H1 (cell line): ENCODE measurements at regions not wholly inside any gene's neighbourhood (a gene's known extent, or its start where the extent isn't known, plus 50 kb on each side); places are given as distances from the start of the nearest gene placed in this dataset.

Source experiments
- CTCF ChIA-PET: fragments of 300-600 bp; sonication (Branson Sonifier 250); formaldehyde crosslinking; loops from one replicate; lab custom pipeline; 2021; ENCODE audit not compliant: partially characterized antibody; lab: Charles Lee
- POLR2A ChIA-PET: fragments of 300-600 bp; sonication (Branson Sonifier 250); formaldehyde crosslinking; loops from one replicate; lab custom pipeline; 2021; ENCODE audit warnings: inconsistent platforms; ENCODE audit not compliant: partially characterized antibody; lab: Charles Lee
- DNase-seq, 2 experiments: peaks; one replicate each; pipeline versions ENCODE4 v3.0.0 to v3.0.0-alpha.2; 2010 to 2022; ENCODE audit warnings: low spot score in 2 of 2, low read depth in 1 of 2, mixed read lengths in 1 of 2
- FAIRE-seq: peaks from 2 replicates; lab custom pipeline; 2011; peaks lifted over from hg19 to GRCh38; lab: Jason Lieb, UNC
- H2AFZ ChIP-seq: 2 replicates; pipeline ENCODE4 v1.8.1; 2012; ENCODE audit warnings: low read length, inconsistent platforms
- H2AK5ac ChIP-seq: 2 replicates; pipeline ENCODE4 v1.6.1; 2013; ENCODE audit warnings: low read depth, low read length
- H2BK120ac ChIP-seq: replicated peaks from 2 replicates; pipeline ENCODE3; 2013; ENCODE audit warnings: low read depth, low read length, inconsistent platforms
- H2BK12ac ChIP-seq: 2 replicates; pipeline ENCODE4 v1.6.1; 2013; ENCODE audit warnings: low read depth, low read length
- H2BK15ac ChIP-seq: 2 replicates; pipeline ENCODE4 v1.6.1; 2013; ENCODE audit warnings: low read length
- H2BK20ac ChIP-seq: 2 replicates; pipeline ENCODE4 v1.6.1; 2013; ENCODE audit warnings: low read length
- H2BK5ac ChIP-seq: 2 replicates; pipeline ENCODE4 v1.6.1; 2013; ENCODE audit warnings: low read depth, low read length
- H3K14ac ChIP-seq: 2 replicates; pipeline ENCODE4 v1.6.1; 2013; ENCODE audit warnings: inconsistent platforms; ENCODE audit not compliant: insufficient read length
- H3K18ac ChIP-seq: 2 replicates; pipeline ENCODE4 v1.6.1; 2013; ENCODE audit warnings: low read length; ENCODE audit errors: extremely low read depth
- H3K23ac ChIP-seq: 2 replicates; pipeline ENCODE4 v1.6.1; 2013; ENCODE audit warnings: inconsistent platforms; ENCODE audit not compliant: insufficient read length
- H3K23me2 ChIP-seq: 2 replicates; pipeline ENCODE4 v1.6.1; 2013; ENCODE audit warnings: low read depth, low read length
- H3K27ac ChIP-seq: 2 replicates; pipeline ENCODE4 v1.6.1; 2011; ENCODE audit warnings: low read depth, low read length, inconsistent platforms
- H3K27me3 ChIP-seq, 4 experiments: replicated peaks in 1 of 4; 1 replicate in 1 of 4; 2 replicates in 3 of 4; pipeline versions ENCODE4 v1.6.1 to v1.8.1; 2011 to 2013; ENCODE audit warnings: low read length in 3 of 4, mild to moderate bottlenecking in 3 of 4, inconsistent platforms in 2 of 4, mixed read lengths in 2 of 4, moderate library complexity in 1 of 4; ENCODE audit not compliant: control insufficient read depth in 3 of 4, insufficient read depth in 3 of 4; ENCODE audit errors: extremely low read depth in 1 of 4
- H3K36me3 ChIP-seq, 4 experiments: 2 replicates each; pipeline versions ENCODE4 v1.6.1 to v1.8.1; 2011 to 2013; ENCODE audit warnings: mild to moderate bottlenecking in 4 of 4, low read length in 3 of 4, moderate library complexity in 2 of 4, control low read depth in 1 of 4, inconsistent platforms in 1 of 4; ENCODE audit not compliant: insufficient read depth in 4 of 4, control insufficient read depth in 2 of 4
- H3K4ac ChIP-seq: replicated peaks from 2 replicates; pipeline ENCODE3; 2013; ENCODE audit warnings: low read length, low read depth, mixed read lengths, inconsistent platforms; ENCODE audit not compliant: insufficient read length
- H3K4me1 ChIP-seq, 4 experiments: replicated peaks in 1 of 4; 1 replicate in 1 of 4; 2 replicates in 3 of 4; pipeline versions ENCODE4 v1.6.1 to v1.8.1; 2011 to 2013; ENCODE audit warnings: low read length in 3 of 4, inconsistent platforms in 2 of 4, mixed read lengths in 1 of 4; ENCODE audit not compliant: insufficient read depth in 4 of 4, control insufficient read depth in 3 of 4
- H3K4me2 ChIP-seq, 2 experiments: 2 replicates each; pipeline versions ENCODE4 v1.6.1 to v1.8.1; 2011 to 2013; ENCODE audit warnings: low read depth in 2 of 2, low read length in 2 of 2, control low read depth in 1 of 2, inconsistent platforms in 1 of 2, mild to moderate bottlenecking in 1 of 2; ENCODE audit not compliant: insufficient read depth in 1 of 2
- H3K4me3 ChIP-seq, 4 experiments: fragments of 200-600, 300-600 bp in 1 of 4; sonication (generic), shearing (Covaris generic), sonication (Bioruptor Twin) in 1 of 4; 2 replicates each; pipeline versions ENCODE4 v1.5.1 to v1.8.1; 2011 to 2016; ENCODE audit warnings: low read length in 4 of 4, low read depth in 3 of 4, control low read depth in 2 of 4, inconsistent platforms in 2 of 4, mild to moderate bottlenecking in 2 of 4, mixed read lengths in 1 of 4, moderate library complexity in 1 of 4; ENCODE audit not compliant: insufficient read depth in 2 of 4; ENCODE audit errors: extremely low read depth in 1 of 4
- H3K56ac ChIP-seq: replicated peaks from 2 replicates; pipeline ENCODE3; 2013; ENCODE audit warnings: low read depth, mild to moderate bottlenecking, mixed read lengths, low read length, inconsistent platforms; ENCODE audit not compliant: insufficient read length
- H3K79me1 ChIP-seq: 2 replicates; pipeline ENCODE4 v1.6.1; 2013; ENCODE audit warnings: low read depth, low read length, control low read depth
- H3K79me2 ChIP-seq, 2 experiments: 2 replicates each; pipeline versions ENCODE4 v1.6.1 to v1.8.1; 2012 to 2013; ENCODE audit warnings: low read length in 2 of 2, mild to moderate bottlenecking in 2 of 2, inconsistent platforms in 1 of 2; ENCODE audit not compliant: insufficient read depth in 2 of 2, control insufficient read depth in 1 of 2
- H3K9ac ChIP-seq, 4 experiments: replicated peaks in 1 of 4; 1 replicate in 1 of 4; 2 replicates in 3 of 4; pipeline versions ENCODE4 v1.6.1 to v1.8.1; 2011 to 2013; ENCODE audit warnings: low read depth in 3 of 4, low read length in 3 of 4, control low read depth in 2 of 4, mild to moderate bottlenecking in 2 of 4, moderate library complexity in 2 of 4, inconsistent platforms in 1 of 4; ENCODE audit errors: extremely low read depth in 1 of 4
- H3K9me3 ChIP-seq, 2 experiments: 2 replicates each; pipeline versions ENCODE4 v1.6.1 to v1.8.1; 2012 to 2013; ENCODE audit warnings: mild to moderate bottlenecking in 2 of 2, moderate library complexity in 2 of 2, control low read depth in 1 of 2, inconsistent platforms in 1 of 2, low read depth in 1 of 2, low read length in 1 of 2, mixed read lengths in 1 of 2; ENCODE audit not compliant: insufficient read depth in 2 of 2
- H4K20me1 ChIP-seq, 2 experiments: replicated peaks in 1 of 2; 2 replicates each; pipeline versions ENCODE3 to v1.8.1; 2011 to 2013; ENCODE audit warnings: inconsistent platforms in 2 of 2, low read length in 2 of 2, mild to moderate bottlenecking in 1 of 2; ENCODE audit not compliant: insufficient read depth in 2 of 2, control insufficient read depth in 1 of 2
- H4K5ac ChIP-seq: 2 replicates; pipeline ENCODE4 v1.6.1; 2013; ENCODE audit warnings: low read length, low read depth, mixed read lengths, inconsistent platforms; ENCODE audit not compliant: insufficient read length
- H4K8ac ChIP-seq: 2 replicates; pipeline ENCODE4 v1.8.0; 2013; ENCODE audit warnings: mild to moderate bottlenecking, moderate library complexity, low read length, inconsistent platforms; ENCODE audit not compliant: insufficient read depth; ENCODE audit errors: extremely low read depth
- H4K91ac ChIP-seq: replicated peaks from 2 replicates; pipeline ENCODE3; 2013; ENCODE audit warnings: low read length, mixed read lengths, inconsistent platforms; ENCODE audit not compliant: insufficient read length
- BACH1 ChIP-seq: IDR thresholded peaks from 2 replicates; pipeline ENCODE4 v1.6.1; 2012; ENCODE audit warnings: low read length, improper control_type of control experiment
- HDAC6 ChIP-seq: IDR thresholded peaks from one replicate; pipeline ENCODE4 v1.7.1; 2012; ENCODE audit warnings: low read depth, mild to moderate bottlenecking, inconsistent platforms, low read length, moderate library complexity
- JUN ChIP-seq: IDR thresholded peaks from 2 replicates; pipeline ENCODE4 v1.6.1; 2011; ENCODE audit warnings: low read depth, mild to moderate bottlenecking, improper control_type of control experiment, low read length
- KDM4A ChIP-seq: IDR thresholded peaks from one replicate; pipeline ENCODE4 v1.7.1; 2012; ENCODE audit warnings: low read depth, mild to moderate bottlenecking, moderate library complexity, low read length, inconsistent platforms; ENCODE audit not compliant: severe bottlenecking
- RBBP5 ChIP-seq: IDR thresholded peaks from 2 replicates; pipeline ENCODE4 v1.7.1; 2012; ENCODE audit warnings: low read depth, mild to moderate bottlenecking, inconsistent platforms, low read length, moderate library complexity, borderline replicate concordance
- WGBS, 2 experiments: shearing (Covaris generic) in 1 of 2; methylation state at CpG; one replicate each; pipeline versions ENCODE4 v1.1.6 to v1.1.7; 2013 to 2015; ENCODE audit warnings: low lambda C conversion rate in 2 of 2, mixed read lengths in 2 of 2, inconsistent platforms in 1 of 2, low coverage in 1 of 2, missing lambda C conversion rate in 1 of 2; ENCODE audit not compliant: insufficient replicate concordance in 2 of 2, insufficient coverage in 1 of 2, insufficient read length in 1 of 2; ENCODE audit errors: extremely low coverage in 1 of 2, missing lambda C conversion rate in 1 of 2; 5-methylcytosine and 5-hydroxymethylcytosine counted together

GRCh38 chr14:62631176-62631575, 414.1 kb downstream of the KCNH5 start:
- H3K23ac ChIP-seq: no peak overlapping the region
- no peak overlapping the region for H4K8ac ChIP-seq
- H3K9me3 ChIP-seq: peaks cover 1 to 4% of the 10 kb centered on the region in 2 experiments; a peak in 3 of 4 replicates
- no peak overlapping the region for H3K4ac ChIP-seq
- no peak overlapping the region for H2AK5ac ChIP-seq
- peak overlapping the region; percentile 40; the same call in 1 of the 2 replicates for H2AFZ ChIP-seq
- H3K14ac ChIP-seq: no peak overlapping the region
- H2BK12ac ChIP-seq: no peak overlapping the region
- no peak overlapping the region for H2BK5ac ChIP-seq
- H3K56ac ChIP-seq: no peak overlapping the region
- no peaks in the 10 kb centered on the region for H3K36me3 ChIP-seq
- no peak overlapping the region for H3K4me3 ChIP-seq
- H3K27ac ChIP-seq: no peak overlapping the region
- H3K79me2 ChIP-seq: no peaks in the 10 kb centered on the region
- no peak overlapping the region for H2BK15ac ChIP-seq
- H3K23me2 ChIP-seq: no peaks in the 10 kb centered on the region
- no peaks in the 10 kb centered on the region for H3K79me1 ChIP-seq
- H2BK20ac ChIP-seq: no peak overlapping the region
- no peak overlapping the region for H2BK120ac ChIP-seq
- 100% methylated on average over 3 of the region's 3 CpGs; no CpG with 5 or more reads in 1 of the 2 experiments for WGBS, 2 experiments
- no peak overlapping the region for H3K4me2 ChIP-seq
- no peaks in the 10 kb centered on the region for H4K20me1 ChIP-seq
- H4K5ac ChIP-seq: no peak overlapping the region
- CTCF ChIA-PET: no interaction called here
- POLR2A ChIA-PET: no interaction called here
- H4K91ac ChIP-seq: no peak overlapping the region
- H3K18ac ChIP-seq: no peak overlapping the region
- no peak for DNase-seq
- no peak overlapping the region for H3K9ac ChIP-seq
- no peak for TF ChIP-seq HDAC6
- no peak for TF ChIP-seq JUN
- no peak for TF ChIP-seq RBBP5
- no peak for TF ChIP-seq BACH1
- no peak for TF ChIP-seq KDM4A
- TF ChIP-seq, all 59 proteins: peak for 0
- FAIRE-seq: no peak
- H3K4me1 ChIP-seq: no peaks in the 10 kb centered on the region
- H3K27me3 ChIP-seq: no peaks in the 10 kb centered on the region
